HUES6 (cell line): ENCODE measurements at regions not wholly inside any gene's neighbourhood (a gene's known extent, or its start where the extent isn't known, plus 50 kb on each side); places are given as distances from the start of the nearest gene placed in this dataset.

ENCODE experiments used
- H3K27ac ChIP-seq: 2 replicates; pipeline ENCODE4 v1.7.0; 2013; ENCODE audit warnings: low read depth, mild to moderate bottlenecking, low read length, inconsistent platforms
- H3K27me3 ChIP-seq: 2 replicates; pipeline ENCODE4 v1.6.1; 2013; ENCODE audit warnings: low read length; ENCODE audit not compliant: control insufficient read depth, insufficient read depth
- H3K36me3 ChIP-seq: 2 replicates; pipeline ENCODE4 v1.6.1; 2013; ENCODE audit warnings: low read length; ENCODE audit not compliant: control insufficient read depth, insufficient read depth
- H3K4me1 ChIP-seq: 2 replicates; pipeline ENCODE4 v1.6.1; 2013; ENCODE audit warnings: low read length; ENCODE audit not compliant: control insufficient read depth, insufficient read depth
- H3K4me3 ChIP-seq: 2 replicates; pipeline ENCODE4 v1.5.1; 2013; ENCODE audit warnings: low read depth, low read length
- H3K9ac ChIP-seq: one replicate; pipeline ENCODE4 v1.6.1; 2013; ENCODE audit warnings: mild to moderate bottlenecking, low read length
- H3K9me3 ChIP-seq: 2 replicates; pipeline ENCODE4 v1.6.1; 2013; ENCODE audit warnings: low read depth, low read length; ENCODE audit not compliant: control insufficient read depth, insufficient read depth

DNA sequence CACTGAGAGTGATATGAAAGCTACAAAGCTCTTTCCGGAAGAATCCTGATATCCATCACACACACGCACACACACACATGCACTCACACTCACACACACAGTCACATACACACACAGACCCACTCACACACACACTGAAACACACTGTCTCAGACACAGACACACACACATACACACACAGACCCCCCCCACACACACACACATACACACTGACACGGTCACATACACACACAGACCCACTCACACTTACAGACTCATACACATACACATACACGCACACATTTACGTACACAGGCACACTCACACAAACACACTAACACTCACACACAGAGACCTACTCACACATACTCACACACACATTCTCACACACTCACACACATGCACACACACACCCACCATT is 58.6 kb downstream of the LIG4 start:
- H3K36me3 ChIP-seq = no peaks in the 10 kb centered on the region
- no peak overlapping the region for H3K9ac ChIP-seq
- H3K4me1 ChIP-seq = no peaks in the 10 kb centered on the region
- H3K27me3 ChIP-seq = no peaks in the 10 kb centered on the region
- H3K9me3 ChIP-seq = peaks cover 13% of the 10 kb centered on the region; the same call in 1 of the 2 replicates
- no peak overlapping the region for H3K4me3 ChIP-seq
- no peak overlapping the region for H3K27ac ChIP-seq

DNA sequence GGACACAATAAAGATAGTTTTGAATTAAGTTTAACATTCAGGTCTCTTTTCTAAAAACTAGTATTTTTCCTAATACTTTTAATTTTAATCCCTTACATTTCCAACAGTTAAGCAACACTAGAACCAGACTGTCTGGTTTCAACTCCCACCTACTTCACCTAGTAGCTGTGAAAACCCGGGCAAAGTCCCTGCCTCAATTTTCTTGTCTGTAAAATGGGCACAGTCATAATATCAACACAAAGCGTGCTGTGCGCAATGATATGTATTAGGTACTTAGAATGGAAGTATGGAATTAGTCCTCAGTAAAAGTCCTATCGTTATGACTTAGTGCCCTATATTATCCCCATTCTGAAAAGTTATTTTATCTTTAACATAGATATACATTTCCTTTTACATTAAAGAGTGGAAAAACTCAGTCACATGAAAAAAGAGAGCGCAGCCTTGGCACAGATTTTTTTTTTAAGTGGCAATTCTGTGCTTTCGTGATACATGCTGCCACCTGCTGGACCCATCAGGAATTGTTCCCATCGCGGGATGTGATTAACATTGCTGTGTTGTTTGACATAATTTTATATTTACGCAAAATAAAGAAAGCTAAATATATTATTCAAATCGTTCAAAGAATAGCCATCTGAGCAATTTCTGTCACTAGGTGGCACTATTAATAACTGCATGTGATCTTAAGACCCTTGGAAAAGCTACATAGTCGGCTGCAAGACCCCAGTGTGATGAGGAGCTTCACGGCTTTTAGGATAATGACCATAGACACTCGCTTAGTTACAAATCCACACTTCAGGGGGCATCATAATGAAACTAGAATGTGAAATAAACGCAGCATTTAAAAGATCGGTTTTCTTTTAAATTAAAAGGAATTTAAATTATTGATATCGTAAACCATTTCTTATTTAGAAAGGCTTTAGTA is 59.9 kb downstream of the LIG4 start:
- no peak overlapping the region for H3K4me3 ChIP-seq
- H3K27ac ChIP-seq = no peak overlapping the region
- H3K9me3 ChIP-seq = peaks cover 18% of the 10 kb centered on the region; the same call in 1 of the 2 replicates
- H3K9ac ChIP-seq = no peak overlapping the region
- H3K4me1 ChIP-seq = no peaks in the 10 kb centered on the region
- no peaks in the 10 kb centered on the region for H3K27me3 ChIP-seq
- no peaks in the 10 kb centered on the region for H3K36me3 ChIP-seq

DNA sequence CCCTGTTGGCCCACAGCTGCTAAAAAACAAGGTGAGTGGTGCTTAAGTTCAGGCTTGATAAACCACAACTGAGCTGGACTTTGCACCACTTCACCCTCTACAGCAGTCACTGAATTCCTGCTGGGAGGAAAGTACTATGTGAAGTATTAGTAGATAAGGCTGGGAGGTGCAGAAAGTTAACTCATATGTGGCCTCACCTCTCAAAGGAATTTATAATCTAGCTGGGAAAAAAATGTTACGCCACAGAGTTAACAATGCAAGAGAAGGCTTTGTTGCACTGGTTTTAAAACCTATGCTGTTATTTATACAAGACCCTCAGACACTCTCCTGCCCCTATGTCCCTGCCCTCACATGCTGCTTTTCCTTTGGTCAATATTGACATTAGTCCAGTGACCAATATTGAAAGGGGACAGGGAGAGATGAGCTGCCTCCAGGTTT is 60.9 kb downstream of the LIG4 start:
- Histone ChIP-seq H3K27me3 (no peaks in the 10 kb centered on the region), H3K9me3 (peaks cover 18% of the 10 kb centered on the region; the same call in 1 of the 2 replicates), H3K4me3 (no peak overlapping the region), H3K4me1 (no peaks in the 10 kb centered on the region), H3K9ac (no peak overlapping the region), H3K36me3 (no peaks in the 10 kb centered on the region), H3K27ac (no peak overlapping the region)

DNA sequence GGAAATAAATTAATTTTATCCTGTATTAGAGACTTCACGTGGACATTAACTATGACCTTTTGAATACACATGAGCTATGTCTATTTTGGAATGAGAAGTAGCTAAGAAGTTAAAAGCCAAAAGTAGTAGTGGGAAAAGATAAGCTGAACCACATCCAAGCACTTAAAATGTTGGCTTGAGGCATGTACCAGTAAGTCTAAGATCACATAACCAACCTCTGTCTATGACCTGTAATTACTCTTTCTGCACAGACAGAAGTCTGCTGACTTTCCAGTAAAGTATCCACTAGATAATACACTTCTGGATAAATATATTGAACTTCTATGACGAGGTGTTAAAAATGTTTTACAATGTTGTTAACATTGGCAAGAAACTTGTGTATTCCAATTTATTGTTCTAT is 68.7 kb downstream of the LIG4 start:
- H3K9me3 ChIP-seq = 0 out of 2 replicates have a peak, but pooled peaks cover 5% of the 10 kb centered on the region
- H3K4me3 ChIP-seq = no peak overlapping the region
- H3K36me3 ChIP-seq = no peaks in the 10 kb centered on the region
- no peak overlapping the region for H3K27ac ChIP-seq
- H3K9ac ChIP-seq = no peak overlapping the region
- no peaks in the 10 kb centered on the region for H3K27me3 ChIP-seq
- H3K4me1 ChIP-seq = no peaks in the 10 kb centered on the region

DNA sequence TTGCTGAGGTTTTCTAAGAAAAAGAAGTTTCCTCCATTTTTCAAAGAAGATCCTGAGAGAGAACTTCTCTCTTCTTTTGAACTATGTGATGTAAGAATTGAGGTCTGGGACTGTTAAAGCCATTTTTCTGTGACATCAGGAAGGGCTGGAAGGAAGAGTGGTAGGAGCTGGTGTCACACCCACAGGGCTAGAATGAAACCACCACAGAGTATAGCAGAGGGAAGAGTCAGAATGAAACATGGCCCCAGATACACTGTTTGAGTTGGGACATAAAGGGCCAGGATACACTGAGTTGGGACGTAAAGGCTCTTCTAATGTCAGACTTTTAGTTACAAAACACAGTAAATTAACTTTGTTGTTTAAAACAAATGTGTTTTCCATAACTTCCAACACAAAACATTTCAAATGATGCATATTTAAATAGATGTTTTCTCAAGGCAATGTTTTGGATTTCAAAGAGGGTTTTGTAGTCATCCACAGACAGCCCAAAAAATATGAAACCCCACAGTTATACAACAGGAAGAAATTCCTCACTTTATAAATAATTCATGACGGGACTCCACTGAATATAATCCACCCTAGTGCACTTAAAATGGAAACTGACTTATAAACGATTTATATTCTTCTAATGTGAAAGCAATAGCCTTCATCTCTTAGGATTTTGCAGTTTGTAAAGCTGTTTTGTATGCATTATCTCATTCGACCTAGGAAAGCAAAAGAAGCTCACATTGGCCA is 72.5 kb downstream of the LIG4 start:
- no peaks in the 10 kb centered on the region for H3K4me1 ChIP-seq
- no peaks in the 10 kb centered on the region for H3K27me3 ChIP-seq
- H3K4me3 ChIP-seq = no peak overlapping the region
- H3K27ac ChIP-seq = no peak overlapping the region
- no peak overlapping the region for H3K9ac ChIP-seq
- H3K9me3 ChIP-seq = no peaks in the 10 kb centered on the region
- H3K36me3 ChIP-seq = no peaks in the 10 kb centered on the region

DNA sequence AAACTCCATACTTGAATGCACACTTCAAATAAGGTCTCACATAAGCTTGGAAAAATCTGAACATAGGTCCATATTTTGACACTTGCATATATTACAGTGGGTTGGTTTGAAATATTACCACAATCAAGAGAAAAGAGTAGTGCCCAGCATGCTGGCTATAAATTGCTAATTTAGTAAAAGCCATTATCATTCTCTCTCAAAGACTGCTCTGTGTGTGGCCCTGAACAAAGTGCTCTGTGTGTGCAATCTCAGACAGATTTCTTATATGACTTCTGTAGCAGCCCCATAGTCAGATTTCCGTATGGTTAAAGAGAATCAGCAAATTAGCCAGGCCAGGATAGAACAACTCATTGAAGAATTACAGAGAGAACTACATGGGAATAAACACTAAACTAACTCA is 78.2 kb downstream of the LIG4 start:
- Histone ChIP-seq H3K4me1 (no peaks in the 10 kb centered on the region), H3K27ac (no peak overlapping the region), H3K36me3 (no peaks in the 10 kb centered on the region), H3K27me3 (no peaks in the 10 kb centered on the region), H3K9me3 (no peaks in the 10 kb centered on the region), H3K4me3 (no peak overlapping the region), H3K9ac (no peak overlapping the region)

DNA sequence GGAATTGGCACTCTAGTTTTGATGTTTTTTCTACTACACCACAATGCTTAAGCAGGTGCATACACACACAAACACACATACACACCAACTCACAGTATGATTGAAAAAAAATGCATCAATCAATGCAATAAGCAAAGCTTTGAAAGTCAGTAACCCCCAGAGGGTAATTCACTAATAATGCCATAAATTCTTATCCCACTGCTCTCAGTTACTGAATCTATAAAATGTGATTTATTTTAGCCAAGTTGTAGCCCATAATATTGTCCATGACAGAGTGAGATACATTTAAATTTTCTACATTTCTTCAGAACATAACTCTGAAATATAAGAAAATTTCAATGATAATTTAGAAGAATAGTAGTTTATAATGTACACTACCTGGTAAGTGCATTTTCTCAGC is 87.9 kb downstream of the LIG4 start:
- H3K4me3 ChIP-seq = no peak overlapping the region
- no peaks in the 10 kb centered on the region for H3K4me1 ChIP-seq
- no peak overlapping the region for H3K27ac ChIP-seq
- no peak overlapping the region for H3K9ac ChIP-seq
- H3K36me3 ChIP-seq = no peaks in the 10 kb centered on the region
- no peaks in the 10 kb centered on the region for H3K9me3 ChIP-seq
- H3K27me3 ChIP-seq = no peaks in the 10 kb centered on the region

DNA sequence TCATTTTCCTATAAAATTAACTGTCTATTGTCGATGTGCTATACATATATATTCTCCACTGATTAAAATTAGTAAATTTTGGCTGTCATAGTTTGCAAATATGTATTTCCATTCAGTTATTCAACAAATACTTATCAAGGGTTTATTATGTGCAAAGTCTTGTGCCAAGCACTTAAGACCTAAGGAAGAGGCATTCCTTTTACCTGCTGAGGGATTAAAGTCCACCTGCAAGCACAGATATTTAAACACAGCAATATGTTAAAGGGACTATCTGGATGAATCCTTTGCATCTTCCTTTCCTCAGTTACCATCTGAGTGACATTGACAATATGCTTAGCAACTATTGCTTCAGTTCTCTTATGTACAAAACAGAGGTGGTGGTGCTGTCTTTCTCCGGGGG is 89.3 kb downstream of the LIG4 start:
- no peaks in the 10 kb centered on the region for H3K4me1 ChIP-seq
- no peaks in the 10 kb centered on the region for H3K27me3 ChIP-seq
- H3K27ac ChIP-seq = no peak overlapping the region
- no peak overlapping the region for H3K4me3 ChIP-seq
- no peaks in the 10 kb centered on the region for H3K36me3 ChIP-seq
- H3K9ac ChIP-seq = no peak overlapping the region
- H3K9me3 ChIP-seq = no peaks in the 10 kb centered on the region

DNA sequence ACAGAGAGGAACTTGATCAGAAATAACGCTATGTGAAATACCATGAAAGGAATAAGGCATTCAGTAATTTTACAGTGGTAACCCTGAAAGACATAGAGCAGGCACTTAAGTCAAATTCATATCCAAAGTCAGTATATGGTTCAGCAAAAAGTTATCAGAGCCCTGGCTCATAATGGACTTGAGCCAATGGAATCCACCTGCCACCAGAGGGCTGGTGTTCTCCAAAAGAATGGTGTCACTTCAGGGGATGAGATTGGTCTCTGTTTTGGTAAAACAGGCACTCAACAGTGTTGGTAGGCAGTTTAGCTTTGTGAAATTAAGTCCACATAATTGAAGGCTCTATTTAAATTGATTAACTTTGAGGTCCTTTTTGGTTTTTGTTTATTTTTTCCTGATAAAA is 93.9 kb downstream of the LIG4 start:
- H3K4me3 ChIP-seq = no peak overlapping the region
- H3K27me3 ChIP-seq = no peaks in the 10 kb centered on the region
- no peaks in the 10 kb centered on the region for H3K36me3 ChIP-seq
- H3K9me3 ChIP-seq = no peaks in the 10 kb centered on the region
- no peak overlapping the region for H3K9ac ChIP-seq
- 0 out of 2 replicates have a peak, but pooled peaks cover 4% of the 10 kb centered on the region for H3K4me1 ChIP-seq
- H3K27ac ChIP-seq = no peak overlapping the region

DNA sequence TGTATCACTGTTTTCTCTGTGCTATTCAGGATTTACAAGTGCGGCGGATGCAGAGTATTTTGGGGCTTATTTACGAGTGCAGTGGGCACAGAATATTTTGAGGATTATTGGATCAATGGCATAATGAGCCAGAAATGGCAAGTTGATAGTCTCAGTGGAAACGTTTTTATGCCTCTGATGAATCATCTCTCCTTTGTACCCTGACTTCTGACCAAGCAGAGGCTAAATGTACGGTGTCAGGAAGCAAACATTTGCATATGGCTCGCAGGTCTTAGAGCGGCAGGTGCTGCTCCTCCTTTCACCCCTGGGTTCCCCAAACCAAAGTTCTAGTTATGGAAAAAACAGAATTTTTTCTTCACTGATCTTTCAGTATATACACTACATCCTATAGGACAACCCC is 94.5 kb downstream of the LIG4 start:
- Histone ChIP-seq H3K27ac (no peak overlapping the region), H3K9ac (no peak overlapping the region), H3K9me3 (no peaks in the 10 kb centered on the region), H3K4me1 (0 out of 2 replicates have a peak, but pooled peaks cover 4% of the 10 kb centered on the region), H3K4me3 (no peak overlapping the region), H3K27me3 (no peaks in the 10 kb centered on the region), H3K36me3 (no peaks in the 10 kb centered on the region)

DNA sequence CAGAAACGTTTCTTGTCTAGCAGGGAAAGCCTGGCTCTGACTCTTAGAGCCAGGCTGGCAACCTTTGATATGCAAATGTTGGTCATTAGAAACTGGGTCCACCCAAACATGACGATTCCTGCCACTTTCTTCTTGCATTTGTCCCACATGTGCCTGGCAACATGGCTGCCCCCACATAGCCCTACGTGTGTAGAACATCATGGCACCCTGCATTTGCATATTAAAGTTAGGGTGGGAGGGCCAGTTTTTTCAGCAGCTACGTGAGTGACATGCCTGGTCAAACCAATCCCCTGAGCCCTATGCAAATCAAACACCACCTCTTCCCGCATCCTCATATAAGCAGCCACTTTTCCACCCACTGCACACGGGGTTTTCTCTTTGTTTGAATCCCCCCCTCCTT is 95.0 kb downstream of the LIG4 start:
- no peak overlapping the region for H3K9ac ChIP-seq
- H3K4me1 ChIP-seq = 0 out of 2 replicates have a peak, but pooled peaks cover 4% of the 10 kb centered on the region

More for the DNA sequence above, 95.0 kb downstream of the LIG4 start:
- Histone ChIP-seq H3K27me3 (no peaks in the 10 kb centered on the region), H3K4me3 (no peak overlapping the region; the same call in 1 of the 2 replicates), H3K27ac (no peak overlapping the region), H3K36me3 (no peaks in the 10 kb centered on the region), H3K9me3 (no peaks in the 10 kb centered on the region)
